GM03348 (cell line): ENCODE measurements at regions not wholly inside any gene's neighbourhood (a gene's known extent, or its start where the extent isn't known, plus 50 kb on each side); places are given as distances from the start of the nearest gene placed in this dataset.
"Not testable (repeated sequence)": the region's sequence is repeated elsewhere in the genome, so short reads cannot be mapped to it uniquely, and the experiment has no call there.

ENCODE experiments used
- DNase-seq: peaks from one replicate; pipeline ENCODE4 v3.0.0; 2012; ENCODE audit warnings: low spot score

DNA sequence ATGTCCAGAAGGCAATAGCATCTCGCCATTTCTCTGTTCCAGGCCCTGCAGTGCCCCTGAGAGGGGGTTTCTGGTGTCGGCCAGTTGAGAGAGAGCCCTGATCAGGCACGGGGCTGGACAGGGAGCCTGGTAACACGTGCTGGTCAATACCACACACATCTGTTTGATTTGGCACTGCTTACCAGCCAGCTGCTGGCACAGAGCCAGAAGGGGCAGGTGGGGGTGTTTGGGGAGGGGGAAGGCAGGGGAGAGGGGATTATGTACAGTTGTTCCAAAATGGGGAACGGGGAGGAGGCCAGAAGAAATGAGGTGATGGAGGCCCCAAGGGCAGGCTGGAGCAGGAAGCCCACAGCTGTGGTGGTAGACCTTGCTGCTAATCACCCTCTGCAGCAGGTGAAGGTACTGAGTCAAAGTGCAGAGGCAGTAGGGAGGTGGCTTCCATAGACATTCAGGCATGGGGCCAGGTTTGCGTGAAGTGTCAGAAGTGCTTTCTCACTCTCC lies 153.5 kb upstream of the LPP start:
- DNase-seq = no peak

DNA sequence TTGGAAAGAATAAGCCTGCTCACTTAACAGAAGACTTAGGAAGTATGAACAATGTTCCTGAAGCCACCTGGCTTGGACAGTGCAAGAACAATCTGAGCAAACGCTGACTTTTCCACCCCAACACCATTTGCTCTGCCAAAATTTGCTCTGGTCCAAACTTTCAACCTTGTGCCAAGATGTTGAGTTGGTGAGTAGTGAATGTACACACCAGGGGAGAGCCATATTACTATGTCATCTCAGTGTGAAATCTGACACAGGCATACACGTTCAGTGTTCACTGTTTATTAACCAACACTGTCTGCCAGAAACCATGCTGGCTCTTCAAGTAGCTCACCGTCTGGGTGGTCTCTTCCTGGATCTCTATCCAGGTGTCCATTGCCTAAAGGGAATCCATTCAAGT lies 152.9 kb upstream of the LPP start:
- no peak for DNase-seq

DNA sequence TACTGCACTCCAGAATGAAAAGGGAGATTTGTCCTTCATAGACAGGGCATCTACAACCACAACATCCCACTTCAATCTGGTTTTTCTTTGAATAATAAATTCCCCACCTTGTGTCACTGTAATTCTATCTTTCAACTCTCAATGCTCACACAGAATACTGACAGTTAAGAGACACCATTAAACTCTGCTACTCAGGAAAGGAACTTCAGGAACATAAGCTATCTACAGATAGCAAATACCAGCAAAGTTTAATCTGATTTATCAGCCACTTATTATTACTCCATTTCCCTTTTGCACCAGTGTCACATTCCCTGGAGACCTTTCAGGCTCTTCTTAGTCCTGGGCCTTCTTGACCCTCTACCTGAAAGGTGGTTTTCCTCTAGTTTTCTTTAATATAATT lies 152.0 kb upstream of the LPP start:
- DNase-seq = no peak

DNA sequence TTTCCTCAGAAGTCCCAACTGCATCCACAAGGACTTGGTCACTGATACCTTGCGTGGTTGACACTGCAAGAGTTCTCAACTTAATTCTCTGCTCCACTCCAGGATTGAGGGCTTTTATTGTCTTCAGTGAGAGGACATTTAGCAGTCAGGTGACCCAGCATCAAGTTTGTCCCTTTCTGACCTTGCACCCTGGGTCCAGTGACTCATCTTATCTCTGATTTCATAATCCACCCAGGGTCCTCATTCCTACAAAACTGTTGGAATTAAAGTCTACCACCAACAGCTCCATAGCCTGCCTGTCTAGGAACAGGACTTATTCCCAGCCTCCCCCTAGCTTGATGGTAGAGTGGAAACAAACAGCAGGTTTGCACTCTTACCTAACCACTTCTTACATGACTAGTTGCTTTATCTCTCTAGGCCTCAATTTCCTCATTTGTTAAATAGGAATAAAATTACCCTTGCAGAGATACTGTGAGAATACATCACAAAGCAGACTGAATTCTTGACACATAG lies 151.3 kb upstream of the LPP start:
- no peak for DNase-seq

DNA sequence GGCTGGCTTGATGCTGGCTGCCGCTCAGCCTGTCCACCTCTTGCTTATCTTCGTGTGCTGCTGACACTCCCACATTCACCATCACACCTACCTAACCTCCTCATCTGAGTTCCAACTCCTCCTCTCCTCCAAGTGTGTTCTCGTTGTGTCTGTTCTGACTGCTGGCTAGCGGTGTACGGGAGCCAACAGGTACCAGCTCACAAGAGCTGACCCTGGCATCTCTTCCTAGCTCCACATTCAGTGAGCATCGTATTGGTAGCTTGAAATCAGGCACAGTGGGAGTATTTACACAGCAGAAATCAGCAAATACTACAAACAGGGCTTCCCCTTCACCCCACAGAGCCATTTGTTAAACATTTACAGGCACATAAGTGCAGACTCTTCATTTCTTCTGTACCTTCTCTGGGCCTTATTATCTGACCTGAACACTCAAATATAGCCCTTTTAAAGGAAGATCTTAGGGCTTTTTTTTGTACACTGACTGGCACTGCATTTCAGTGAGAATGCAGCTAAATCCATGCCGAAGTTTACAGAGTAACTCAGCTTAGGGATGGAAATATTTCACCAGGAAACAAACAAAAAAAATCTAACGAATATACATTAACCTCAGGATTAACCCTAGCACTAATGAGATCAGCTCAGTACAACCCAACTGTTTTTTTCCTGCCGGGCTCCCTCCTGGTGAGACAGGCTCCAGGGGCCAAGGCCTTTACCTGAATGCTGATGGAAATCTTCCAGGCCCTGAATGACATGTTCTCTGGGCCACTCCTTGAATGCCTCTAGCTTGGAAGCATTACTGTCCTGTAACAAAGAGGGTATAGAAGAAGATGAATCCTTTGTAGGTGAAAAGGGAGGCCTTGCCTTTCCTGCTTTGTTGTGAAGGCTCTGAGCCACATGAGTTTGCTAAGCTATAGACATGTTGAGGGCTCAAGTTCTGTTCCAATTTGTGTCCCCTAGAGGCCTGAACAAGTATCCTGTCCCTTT lies 150.5 kb upstream of the LPP start:
- no peak for DNase-seq

DNA sequence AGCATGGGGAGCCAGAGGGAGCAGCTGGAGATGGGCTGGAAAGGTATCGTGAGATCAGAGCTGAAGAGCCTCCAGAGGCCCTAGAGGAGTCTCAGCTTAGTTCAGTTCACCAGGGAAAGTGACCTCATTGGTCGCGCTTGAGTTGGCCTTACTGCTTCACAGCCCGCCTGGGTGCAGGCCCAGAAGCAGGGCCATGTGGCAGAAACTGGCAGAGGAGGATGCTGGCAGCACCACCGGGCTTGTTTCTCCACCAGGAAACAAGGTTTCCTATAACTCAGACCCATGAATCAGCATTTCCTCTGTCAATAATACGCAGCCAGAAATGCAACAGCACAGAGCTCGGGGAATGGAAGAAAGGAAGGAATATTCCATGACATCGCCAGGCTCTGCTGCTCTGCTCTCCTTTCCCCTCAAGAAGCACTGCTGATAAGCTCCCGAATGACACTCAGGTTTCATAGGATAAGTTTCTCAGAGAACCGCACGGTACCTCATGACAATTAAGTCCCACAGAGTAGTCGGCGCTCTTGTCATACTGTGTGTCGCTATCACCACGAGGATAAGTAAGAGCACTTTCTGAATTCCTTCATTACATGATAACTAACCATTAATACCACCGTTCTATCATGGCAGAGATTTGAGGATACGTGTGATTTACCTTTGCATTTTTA lies 147.1 kb upstream of the LPP start:
- DNase-seq = no peak

DNA sequence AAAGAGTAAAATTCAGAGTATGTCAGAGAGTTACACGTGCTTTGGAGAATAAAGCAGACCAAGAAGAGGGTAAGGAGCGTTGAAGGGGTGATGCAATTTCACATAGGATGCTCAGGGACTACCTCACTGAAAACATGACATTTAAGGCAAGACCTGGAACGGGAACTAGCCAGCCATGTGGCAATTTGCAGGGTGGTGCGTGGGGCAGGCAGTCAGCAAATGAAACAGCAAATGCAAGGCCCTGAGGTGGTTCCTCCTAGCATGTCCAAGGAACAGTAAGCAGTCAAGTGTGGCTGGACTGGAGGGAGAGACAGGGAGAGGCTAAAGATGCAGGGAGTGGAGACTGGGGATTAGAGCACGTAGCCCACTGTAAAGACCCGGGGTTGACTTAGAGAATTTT lies 146.1 kb upstream of the LPP start:
- no peak for DNase-seq

DNA sequence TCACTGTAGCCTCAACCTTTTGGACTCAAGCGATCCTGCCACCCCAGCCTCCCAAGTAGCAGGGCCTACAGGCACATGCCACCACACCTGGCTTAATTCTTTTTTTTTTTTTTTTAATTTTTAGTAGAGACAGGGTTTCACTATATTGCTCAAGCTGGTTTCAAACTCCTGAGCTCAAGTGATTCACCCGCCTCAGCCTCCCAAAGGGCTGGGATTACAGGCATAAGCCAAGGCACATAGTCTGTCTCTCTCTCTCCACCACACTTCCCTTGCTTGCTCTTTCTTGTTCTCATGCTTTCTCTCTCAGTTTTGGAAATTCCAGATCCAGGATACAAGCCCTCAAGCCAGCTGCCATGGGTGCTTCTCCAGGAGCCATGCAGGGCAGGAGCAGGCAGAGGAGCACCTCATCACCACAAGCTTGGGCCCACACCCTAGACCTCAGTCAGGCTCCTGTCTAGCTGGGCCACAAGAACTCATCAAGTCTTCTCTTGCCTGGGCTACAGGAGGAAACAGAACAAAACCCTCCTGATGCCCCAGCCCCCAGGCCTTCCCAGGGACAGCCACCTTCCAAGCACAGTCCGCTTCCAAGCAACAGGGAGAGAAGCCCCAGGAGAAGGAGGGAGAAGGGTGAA lies 145.3 kb upstream of the LPP start:
- no peak for DNase-seq

DNA sequence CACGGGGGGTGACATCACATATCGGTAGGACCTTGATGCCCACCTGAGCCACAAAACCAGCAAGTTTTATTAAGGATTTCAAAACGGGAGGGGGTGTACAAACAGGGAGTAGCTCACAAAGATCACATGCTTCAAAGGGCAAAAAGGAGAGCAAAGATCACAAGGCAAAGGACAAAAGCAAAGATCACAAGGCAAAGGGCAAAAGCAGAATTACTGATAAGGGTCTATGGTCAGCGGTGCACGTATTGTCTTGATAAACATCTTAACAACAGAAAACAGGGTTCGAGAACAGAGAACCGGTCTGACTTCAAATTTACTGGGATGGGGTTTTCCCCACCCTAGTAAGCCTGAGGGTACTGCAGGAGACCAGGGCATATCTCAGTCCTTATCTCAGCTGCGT lies 143.5 kb upstream of the LPP start:
- DNase-seq = no peak

DNA sequence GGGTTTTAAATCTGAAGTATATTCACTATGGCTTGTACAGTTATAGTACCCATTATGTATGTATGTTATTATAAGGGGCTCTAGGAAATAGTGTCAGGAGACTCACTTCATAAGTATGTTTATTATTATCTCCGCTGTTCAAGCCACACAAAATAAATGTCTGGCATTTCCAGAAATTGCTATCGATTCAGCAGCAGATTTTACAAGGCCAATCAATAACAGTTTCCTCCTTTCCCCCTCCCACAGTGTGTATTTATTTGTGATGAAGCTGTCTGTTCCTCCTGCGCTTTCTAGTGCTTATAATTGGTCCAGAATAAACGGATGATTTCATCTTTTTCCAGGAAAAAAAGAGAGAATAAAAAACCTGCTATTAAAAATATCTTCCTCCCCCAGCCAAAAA lies 134.2 kb upstream of the LPP start:
- DNase-seq = no peak

DNA sequence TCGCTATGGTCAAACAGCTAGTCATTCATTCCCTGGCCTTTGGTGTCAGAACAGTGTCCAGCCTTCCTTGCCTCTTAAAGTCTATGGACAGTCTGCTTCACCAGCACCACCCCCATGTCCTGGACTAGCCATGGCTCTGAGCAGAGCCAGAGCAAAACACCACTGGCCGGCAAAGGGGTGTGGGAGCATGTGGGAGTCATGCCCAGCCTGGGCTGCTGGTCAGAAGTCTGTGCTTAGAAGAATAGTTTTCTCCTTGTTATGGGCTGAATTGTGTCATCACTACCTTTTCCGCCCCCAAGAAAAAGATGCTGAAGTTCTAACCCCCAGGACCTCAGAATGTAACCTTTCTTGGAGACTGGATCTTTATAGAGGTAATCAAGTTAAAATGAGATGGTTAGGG lies 132.9 kb upstream of the LPP start:
- peak; percentile 20 for DNase-seq

DNA sequence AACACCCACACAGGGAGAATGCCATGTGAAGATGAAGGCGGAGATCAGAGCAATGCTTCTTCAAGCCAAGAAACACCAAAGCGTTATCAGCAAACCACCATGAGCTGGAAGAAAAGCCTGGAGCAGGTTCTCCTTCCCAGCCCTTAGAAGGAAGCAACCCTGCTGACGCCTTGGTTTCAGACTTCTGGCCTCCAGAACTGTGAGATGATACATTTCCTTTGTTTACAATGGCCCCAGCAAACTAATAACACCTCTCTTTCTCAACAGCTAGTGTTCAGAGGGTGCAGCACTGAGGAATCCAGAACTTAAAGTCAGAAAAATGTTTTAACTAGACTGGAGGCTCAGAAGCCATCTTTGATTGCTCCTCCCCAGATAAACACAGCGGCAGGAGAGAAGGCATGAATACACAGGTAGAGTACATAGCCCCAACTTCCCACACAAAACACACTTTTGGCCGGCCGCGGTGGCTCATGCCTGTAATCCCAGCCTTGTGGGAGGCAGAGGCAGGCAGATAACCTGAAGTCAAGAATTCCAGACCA lies 132.4 kb upstream of the LPP start:
- no peak for DNase-seq

DNA sequence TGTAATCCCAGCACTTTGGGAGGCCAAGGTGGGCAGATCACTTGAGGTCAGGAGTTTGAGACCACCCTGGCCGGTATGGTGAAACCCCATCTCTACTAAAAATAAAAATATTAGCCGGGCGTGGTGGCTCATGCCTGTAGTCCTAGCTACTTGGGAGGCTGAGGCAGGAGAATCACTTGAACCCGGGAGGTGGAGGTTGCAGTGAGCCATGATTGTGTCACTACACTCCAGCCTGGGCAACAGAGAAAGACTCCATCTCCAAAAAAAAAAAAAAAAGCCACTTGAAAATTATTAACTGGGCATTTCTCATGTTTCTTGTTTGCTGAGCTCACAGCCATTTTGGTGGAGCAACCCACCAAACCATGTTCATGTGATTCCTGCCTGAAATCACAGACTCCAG lies 131.1 kb upstream of the LPP start:
- DNase-seq = not testable (repeated sequence)

DNA sequence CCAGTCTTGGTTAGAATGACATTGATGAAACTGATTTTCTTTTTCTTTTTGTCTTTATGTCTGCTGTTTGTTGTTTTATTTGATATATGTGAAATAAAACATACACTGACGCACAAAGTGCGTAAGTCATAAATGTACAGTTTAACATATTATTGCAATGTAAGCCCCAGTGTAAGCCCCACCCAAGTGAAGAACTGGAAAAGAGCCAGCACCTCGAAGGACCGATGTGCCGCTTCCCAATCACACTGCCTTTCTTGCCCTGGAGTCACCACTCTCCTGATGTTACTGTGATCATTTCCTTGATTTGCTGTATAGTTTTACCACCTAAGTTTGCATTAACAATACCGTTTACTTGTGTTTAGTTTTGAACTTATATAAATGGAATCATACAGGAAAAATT lies 128.4 kb upstream of the LPP start:
- DNase-seq = no peak

DNA sequence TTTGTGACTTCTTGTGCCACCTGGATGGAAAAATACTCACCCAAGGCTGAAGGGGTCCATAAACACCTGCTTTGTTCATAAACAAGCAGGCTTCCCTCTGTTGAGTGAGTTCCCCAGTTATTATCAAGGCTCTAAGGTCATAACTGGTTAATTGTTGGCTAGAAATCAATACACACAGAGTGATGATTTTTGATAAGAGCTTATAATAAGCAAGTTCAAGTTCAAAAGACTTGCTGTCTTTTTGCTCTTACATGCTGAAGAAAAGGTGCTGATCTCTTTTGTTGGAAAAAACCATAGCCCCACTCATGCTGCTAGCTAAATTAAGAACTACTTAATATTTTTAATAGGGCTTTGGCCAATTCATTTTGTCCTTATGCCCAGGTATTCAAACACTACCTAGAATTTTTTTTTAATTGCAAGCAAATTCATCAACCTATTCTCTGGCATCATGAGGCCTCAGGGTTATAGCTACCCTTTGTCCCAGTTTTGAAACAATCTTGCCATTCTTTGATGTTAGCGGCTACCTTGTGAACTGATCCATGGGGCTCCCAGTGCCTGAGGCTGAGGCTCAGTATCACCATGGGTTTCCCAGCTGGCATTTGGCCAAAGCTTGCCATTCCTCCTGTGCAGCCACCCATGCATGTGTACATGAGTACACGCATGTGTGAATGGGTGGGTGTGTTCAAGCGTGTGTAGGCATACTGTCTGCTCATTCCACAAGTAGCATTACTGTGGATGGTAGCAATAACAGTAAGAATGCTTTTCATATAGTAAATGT lies 127.6 kb upstream of the LPP start:
- DNase-seq = no peak

DNA sequence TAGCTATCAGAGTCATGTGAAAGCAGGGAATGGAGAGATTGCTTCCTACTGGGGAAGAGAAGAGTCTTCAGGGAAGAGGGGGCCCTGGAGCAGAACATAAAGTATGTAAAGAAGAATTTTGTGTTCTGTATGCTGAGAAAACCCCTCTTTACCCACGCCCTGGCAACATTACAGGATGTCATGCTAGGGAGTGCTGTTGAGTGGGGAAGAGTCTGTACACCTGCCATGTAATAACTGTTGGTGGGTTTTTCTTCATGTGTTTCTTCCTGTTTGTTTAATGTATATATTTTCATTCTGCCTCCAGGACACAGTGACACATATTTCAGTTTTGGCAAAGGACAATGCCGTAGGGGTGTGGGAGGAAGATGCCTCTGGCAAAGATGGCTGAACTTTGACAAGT lies 122.8 kb upstream of the LPP start:
- no peak for DNase-seq

DNA sequence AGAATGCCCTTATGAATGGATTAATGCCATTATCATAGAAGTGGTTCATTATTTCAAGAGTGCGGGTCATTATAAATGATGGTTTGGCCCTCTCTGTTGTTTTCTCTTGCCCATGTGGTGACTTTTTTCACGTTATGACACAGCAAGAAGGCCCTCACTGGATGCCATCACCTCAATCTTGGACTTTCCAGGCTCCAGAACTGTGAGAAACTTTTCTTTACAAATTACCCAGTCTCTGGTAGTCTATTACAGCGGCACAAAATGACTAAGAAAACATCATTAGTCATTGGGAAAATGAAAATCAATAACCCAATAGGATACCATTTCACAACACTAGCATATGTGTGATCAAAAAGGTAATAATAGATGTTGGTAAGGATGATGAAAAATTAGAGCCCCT lies 119.0 kb upstream of the LPP start:
- DNase-seq = no peak

DNA sequence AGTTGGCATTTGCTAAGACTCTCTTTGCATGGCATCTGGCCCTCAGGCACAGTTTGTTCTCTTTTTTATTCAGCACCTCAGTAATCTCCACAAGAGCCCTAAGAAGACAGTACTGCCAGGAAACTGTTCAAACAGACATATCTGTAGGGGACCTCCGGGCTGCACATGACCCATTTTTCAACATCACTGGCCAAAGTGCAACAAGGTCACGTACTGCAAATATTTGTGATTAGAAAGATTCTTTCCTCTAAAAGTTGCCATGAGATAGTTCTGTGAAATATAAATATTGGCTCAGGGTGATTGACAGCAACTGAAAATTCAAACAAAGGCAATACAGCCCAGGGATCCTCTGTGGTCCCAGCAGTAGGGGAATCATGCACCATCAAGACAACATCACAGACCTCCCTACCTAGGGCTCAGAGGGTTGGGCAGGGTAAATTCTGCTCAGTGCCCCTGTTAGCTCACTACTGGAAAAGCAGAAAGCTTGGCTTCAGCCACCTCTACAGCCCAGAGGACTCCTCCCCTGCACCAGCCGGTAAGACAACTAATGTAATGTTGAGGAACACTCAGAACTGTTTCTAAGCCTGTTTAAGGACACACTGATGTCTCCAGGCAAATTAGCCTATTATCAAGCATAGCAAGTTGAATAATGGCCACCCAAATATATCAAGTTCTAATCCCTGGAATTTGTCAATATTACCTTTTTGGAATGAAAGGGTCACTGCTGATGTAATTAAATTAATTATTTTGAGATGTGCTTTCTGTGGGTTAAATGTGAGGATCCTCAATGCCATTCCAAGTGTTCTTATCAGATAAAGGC lies 117.4 kb upstream of the LPP start:
- DNase-seq = no peak

DNA sequence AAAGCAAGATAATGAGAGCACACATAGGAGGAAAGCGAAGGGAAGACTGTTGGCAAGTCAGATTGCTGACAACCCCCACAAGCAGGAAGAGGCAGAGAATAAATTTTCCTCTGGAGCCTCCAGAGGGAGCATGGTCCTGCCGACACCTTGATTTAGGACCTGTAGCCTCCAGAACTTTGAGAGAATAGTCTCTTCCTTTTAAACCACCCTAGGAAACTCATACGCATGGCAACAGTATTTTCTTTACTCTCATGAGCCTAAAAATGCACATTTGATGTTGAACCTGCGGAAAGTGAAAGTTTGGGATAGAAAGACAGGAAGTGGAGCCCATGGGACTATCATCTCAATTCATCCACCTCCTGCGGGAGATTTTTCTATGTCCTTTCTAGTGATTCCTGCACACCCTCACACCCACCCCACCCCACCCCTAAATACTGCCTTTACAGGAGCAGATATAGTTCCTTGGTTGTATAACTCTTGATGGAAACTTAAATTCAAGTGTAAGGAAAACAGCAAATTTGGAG lies 116.7 kb upstream of the LPP start:
- DNase-seq = no peak

DNA sequence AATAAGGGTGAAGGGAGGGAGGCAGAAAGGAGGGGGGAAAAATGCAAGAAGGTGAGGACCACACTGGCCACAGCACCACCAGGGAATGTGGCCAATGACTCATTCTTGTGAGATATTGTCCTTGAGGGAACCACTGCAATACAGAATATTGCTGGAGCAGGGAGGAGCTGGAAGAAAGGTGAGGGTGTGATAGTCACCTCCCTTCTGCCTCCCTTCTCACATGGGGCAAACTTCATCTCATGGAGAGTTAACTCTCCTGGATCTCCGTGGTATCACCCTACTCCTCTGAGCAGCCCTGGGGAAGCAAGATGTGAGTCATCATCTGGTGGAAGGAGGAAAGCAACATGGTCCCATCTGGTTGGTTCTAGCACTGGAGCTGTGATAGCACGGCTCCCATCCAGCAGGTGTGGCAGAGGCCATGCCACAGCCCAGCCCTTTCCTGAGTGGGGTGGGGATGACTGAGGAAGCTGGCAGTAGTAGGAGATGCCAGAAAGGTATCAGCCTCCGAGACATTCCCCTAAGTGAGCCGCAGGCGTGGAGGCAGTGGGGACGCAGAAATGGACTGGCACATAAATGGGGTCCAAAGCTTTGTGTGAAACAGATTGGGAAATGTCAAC lies 115.9 kb upstream of the LPP start:
- DNase-seq = no peak
